Inflammatory macrophage treated with lipopolysaccharide for 4 hours (primary cell): ENCODE measurements at regions not wholly inside any gene's neighbourhood (a gene's known extent, or its start where the extent isn't known, plus 50 kb on each side); places are given as distances from the start of the nearest gene placed in this dataset.
A peak's percentile ranks its signal among the peaks of the same experiment; 100 is the strongest.
"Not testable (repeated sequence)": the region's sequence is repeated elsewhere in the genome, so short reads cannot be mapped to it uniquely, and the experiment has no call there.

Source experiments
- DNase-seq: peaks from one replicate; pipeline ENCODE4 v3.0.0-alpha.2; 2020

DNA sequence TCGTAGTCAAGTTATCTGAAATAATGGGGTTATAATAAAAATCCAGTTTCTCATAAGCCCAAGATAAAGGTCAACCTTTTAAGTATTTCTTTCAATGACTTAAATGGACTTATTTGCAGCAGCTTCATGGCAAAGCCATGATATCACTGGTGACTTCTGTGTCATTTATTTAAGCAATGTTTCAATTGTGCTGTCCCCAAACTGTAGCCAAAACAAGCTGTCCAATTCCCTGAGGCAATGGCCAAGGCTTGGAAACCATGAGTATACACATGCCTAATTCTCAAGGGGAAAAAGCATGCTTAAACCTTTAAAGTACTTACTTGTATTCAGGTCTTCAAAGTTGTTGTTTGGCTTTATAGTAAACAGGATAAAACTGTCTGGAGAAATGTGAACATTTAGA lies 376.4 kb upstream of the TNC start:
- no peak for DNase-seq

DNA sequence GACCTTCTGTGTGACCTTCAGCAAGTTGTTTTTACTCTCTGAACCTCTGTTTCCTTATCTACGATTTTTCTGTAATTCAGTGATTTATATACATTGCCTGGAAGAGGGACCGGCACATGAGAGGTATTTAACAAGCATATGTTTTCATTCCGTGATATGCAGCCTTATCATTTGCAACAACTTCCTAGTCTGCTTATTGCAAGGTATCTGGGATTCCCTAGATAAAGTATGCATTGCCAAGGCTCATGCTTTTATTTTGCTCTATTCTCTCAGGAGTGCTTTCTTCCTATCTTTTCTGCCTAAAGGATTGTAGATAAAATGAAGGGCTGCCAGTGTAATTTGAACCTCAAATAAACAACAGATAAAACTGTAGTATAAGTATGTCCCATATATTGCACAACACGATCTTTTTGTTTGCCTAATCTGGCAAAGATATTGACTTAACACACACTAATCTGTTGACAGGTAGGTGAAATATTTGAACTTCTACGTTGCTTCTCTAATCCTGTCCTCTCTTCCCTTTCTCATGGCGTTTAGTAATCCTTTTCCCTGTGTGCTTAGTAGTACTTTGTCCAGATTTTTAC lies 377.2 kb upstream of the TNC start:
- no peak for DNase-seq

DNA sequence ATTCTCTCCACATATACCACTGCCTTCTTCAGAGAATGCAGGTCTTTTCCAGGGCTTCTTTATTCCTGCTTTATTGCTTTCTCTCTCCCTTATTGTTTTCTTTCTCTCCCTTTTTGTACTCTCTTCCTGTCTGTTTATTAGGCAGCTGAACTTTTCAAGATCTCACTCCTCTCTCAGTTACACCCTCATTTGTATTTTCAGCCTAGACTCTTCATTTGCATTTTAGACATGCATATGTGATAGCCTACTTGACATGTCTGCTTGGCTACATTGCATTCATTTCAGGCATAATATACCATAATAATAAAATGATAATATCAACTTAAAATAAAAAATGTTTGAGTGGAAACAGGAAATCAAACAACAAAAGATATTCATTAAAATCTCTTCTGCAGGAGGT lies 377.9 kb upstream of the TNC start:
- DNase-seq, result no peak

DNA sequence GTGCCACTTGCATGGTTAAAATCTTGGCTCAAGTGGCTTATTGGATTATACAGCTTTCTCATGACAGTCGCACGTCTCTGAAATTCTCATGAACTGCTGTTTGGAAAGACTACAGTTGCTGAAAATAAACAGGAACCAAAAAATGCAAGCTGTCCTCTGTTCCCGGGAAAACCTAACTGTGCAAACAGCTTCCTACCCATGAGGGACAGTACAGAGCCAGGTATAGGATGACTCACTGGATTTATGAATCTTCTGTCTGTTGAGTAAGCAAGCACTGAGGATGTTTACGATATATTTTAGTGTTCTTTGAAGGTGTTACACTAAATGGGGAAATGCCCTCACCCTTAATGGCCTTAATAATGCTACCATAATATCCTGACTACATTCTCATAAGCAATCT lies 380.3 kb upstream of the TNC start:
- DNase-seq, result no peak

DNA sequence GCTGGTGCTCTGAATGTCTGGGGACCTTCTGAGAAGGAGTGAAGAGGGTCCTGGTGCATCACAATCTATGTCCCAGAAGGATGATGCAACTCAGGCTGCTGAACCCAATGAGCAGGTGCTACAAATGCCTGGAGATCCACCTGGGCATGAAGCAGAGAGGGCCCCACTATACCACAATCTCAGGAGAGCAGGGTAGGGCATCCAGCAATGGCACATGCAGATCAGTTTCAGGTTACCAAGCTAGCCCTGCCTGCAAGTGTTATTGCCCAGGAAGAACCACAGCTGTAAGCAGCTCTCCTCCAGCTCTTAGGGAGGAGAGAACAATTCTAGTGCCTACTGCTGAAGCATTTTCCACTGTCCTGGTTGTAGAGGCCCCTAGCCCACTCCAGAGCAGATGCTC lies 389.2 kb upstream of the TNC start:
- no peak for DNase-seq

DNA sequence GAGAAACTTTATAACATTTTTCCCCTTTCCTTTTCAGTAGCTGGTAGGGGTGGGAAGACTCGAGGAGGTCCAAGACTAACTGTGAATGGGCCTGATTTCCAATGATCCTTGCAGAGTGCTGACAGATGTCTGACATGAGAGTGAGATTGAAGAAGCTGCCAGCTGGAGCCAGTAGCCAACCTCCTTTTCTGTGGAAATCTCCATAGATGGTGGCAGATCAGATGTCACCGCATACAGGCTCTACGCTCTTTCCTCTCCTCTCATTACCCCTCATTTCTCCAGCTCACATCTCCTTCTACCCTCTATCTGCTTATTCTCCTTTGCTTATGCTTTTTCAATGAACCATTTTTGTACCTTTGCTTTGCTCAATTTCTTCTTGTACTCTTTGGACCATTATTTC lies 395.2 kb upstream of the TNC start:
- no peak for DNase-seq

DNA sequence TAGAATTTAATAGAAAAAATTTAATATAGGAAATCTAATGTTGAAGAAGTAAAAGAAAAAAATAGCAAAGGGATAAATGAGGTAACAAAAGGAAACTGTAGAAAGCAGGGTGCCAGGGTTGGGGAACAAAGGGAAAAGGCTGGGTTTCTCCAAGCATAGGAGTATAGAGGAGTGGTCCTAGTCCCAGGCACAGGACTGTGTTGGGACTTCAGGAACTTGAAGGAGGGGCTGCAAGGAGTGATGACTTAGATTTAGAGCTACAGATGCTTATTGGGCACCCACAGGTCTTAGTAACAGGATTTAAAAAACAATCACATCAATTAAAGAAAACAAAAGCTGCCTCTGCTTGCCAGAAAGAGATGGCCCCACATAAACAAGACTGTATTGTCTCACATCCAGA lies 396.5 kb upstream of the TNC start:
- DNase-seq, result no peak

DNA sequence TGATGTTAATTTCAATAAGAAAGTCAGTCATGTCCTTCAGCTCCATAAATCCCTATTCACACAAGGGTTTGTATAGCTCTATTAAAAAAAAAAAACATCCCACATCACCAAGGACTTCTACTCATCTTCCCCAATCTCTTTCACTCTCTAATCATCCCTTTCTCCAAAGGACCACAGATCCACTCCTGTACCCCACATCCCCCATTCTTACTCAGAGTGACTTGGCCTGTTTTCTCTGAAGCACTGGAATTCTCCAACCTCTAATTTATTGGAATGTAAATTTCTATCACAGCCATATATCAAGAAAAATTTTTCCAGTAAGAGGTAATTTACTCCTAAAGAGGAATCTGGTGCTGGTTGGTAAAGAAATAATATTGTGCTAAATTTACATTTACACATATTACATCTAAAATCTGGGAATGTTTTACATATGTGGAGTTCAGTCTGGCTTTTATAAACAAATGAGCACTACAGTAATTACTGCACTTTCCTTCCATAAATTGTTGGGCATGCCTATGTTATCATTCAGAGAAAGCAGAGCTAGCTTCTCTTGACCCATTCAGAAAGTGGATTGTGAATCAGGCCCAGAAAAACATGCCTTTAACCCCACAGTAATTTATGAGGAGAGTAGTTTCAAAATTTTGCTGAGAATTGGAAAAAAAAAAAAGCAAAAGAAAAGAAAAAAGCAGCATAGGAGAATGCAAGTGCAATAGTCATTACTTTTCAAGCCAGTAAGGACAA lies 399.5 kb upstream of the TNC start:
- no peak for DNase-seq

DNA sequence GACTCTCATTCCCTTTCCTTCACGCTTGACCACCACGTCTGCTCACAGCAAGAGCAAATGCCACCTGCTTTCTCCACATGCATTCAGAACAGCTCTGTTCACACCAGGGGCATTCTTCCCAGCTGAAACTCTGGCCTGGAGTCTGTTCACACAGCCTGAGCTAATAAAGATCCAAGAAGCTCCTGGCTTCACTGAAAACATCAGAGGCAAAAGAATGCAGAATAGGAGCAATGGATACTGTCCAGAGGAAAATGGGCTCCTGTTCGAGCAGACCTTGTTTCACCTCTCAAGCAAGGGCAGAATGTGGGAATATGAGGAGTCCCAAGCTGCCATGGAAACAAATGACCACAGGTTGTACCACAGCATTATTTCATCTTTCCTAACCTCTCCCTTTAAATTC lies 402.7 kb upstream of the TNC start:
- DNase-seq, result no peak

DNA sequence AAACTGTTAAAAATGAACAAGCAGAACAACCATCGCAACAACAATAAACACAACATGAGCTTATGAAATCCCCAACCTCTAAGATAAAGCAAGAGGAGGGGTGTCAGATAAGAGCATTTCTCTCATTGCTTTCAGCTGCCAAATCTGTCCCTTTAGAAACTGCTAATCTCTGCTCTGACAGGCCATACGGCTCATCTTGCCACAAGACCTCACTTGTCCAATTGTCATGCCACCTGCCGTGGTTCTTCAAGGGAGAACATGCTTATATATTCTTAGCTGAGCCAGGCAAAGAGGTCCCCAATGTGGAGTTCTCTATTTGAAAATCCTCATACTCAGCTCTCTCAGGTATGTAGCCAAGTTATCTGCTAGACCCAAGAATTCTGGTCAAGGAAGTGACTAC lies 405.0 kb upstream of the TNC start:
- DNase-seq, result no peak

DNA sequence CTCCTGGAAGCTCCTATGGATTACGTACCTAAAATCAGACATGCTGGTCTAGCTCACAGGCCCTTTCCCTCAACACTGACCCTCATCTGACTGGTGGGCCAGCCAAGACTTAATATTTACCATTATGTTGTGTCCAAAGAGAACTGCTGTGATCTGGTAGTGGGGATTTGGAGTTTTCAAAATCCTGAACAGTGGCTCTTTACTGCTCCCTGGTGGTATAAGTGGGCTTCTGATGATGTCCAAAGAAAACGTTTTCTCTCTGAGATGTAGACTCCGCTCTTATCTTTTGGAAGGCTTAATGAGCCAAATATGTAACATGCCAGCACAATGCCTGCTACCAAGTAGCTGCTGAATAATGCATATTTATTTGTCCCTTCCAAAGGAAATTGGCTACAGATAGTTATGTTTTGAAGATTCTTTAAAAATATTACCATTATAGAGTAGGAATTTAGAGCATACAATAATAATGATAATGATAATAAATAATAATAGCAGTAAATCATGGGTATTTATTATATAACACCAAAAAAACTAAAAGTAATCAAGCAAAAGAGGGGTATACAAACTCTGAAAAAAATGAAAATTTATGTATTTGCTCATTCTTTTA lies 406.6 kb upstream of the TNC start:
- DNase-seq, result peak; percentile 45

DNA sequence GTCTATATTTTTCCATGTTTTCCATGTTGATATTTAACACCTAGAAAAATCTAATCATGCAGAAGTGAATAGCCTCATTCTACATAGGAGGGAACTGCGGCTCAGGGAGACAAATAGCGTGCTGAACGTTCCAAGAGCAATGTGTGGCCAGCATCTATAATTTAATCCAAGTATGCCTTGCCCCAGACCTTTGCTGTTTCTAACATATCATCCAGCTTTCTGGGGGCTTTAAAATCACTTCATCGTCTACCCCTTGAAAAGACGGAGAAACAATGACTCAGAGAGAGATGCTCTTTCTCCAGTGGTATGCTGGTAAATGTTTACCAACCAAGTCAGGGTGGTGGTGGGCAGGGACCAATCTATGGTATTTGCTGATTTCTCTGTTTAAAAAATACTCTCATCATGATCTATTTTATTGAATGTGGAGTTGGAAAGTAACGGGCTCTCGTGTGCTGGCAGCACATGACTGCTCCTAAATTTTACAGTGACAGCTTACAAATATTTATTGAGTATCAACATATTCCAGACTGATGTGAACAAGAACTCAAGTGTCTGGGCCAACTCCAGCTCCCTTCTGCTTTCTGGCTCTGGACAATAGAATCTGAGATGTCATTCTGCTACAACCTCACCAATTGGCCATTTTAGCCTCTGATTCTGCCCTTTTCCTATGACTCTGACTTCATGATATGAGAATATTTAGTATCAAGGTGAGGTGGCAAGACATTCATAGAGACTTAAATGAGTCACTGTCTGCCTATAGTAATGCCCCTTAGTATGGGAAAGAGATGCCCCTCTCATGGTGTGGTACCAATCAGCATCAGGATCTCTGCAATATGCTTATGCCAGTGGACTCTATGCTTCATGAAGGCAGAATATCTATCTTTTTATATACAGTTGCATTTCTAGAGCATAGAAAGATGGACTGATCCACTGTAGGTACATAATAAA lies 407.4 kb upstream of the TNC start:
- no peak for DNase-seq

DNA sequence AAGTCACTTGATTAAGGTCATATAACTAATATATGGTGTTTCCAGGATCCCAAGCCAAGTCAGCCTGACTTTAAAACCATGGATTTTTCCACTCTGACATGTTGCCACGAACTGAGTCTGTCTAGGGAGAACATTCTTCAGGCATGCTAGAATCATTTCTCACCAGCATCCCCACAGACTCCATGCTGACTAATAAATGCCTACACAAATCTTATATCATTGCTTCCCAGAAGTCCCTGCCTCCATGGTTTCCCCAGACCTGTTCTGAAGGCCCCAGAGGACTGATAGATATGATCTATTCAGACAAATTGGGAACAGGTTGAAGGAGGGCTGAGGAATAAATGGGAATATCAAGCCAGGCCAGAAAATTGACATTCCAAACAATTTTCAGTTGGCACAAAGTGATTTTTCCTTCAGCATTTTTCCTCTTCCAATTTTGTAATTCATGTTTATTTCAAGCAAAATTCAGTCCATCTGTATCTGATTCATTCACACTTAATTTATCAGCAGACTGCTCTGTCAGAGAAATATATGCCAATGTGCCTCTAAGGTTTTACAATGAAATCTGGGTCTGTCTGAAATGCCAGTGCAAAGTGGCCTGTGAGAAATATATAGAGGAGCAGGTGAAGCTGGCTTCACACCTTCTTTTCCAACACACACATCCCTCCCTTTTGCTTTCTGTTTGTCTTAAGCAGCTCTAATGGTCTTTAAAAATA lies 413.6 kb upstream of the TNC start:
- no peak for DNase-seq

DNA sequence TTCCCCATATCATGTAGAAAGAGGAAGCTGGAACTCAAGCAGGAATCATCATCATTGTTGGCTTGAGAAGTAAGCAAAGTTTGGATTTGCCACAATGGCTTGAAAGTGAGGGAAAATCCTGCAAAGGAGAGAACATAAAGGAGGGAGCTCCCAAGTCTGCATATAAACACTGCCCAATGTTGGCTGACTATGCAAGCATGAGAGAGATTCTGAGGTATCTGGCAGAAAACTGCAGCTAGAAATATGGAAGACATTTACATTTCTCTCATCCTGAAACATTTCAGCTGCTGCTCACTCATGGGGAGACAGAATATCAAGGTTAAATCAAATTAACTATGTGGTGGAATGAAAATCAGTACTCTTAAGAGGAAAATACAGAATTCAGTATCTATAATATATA lies 415.6 kb upstream of the TNC start:
- no peak for DNase-seq

DNA sequence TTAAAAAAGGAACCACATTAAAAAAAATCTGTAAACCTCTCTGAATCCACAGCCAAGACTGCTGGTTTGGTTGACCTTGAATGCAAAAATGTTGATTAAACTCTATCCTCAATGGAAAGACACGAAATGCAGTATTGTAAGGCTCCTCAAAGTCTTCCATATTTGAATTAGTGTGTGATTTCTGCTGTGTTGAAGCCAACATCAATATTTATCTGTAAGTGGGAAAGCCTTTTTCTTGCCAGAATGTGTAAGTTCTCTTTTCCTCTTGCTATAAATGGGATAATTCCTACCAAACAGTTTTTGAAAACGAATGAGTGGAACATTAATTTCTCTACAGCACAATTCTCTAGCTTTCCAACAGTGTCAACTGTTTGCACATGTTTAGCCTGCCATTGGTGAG lies 422.1 kb upstream of the TNC start:
- no peak for DNase-seq

DNA sequence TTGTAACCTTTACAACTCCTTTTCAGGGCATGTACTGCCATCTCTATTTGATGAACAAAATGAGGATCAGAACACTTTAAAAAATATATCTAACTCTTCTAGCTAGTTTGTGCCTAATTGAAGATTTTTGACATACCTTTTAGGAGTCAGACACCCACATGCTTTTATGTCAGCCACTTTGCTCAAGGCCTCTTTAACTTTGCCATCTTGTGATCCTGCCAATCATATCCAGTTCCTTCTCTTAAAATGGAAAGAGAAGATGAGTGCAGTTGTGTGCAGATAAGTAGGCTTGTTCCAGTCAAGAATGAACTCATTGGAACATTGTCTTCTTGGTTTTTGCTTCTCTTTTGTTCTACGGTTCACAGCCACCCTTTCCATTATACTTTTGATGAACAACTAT lies 425.6 kb upstream of the TNC start:
- DNase-seq, result no peak

DNA sequence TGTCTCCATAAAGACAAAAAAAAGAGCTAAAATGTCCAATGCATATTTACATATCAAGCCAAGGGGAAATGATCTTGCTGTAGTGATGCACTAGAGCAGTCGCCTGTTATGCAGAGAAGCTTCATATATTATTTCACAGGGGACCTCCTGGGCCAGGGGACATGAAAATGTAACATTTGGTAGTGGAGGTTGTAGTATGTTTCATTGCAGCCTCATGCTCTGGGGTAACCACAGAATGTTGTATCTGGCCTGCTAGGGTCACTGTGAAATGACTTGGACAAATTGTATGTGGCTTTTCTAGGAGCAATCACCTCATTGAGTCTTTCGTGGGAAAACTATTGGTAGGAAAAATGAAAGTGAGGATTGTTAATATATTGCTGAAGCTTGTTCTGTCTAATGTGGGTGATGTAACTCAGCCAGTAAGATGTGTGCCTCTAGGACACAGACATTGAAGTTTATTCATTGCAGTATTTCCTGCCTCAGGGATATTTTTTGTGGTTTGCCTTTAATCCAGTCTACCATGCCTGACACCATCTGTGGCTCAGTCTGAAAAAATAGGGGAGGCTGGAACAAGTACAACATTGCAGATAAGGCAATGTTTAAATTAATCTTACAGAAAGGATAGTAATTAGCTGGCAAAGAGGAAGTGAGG lies 430.8 kb upstream of the TNC start:
- DNase-seq, result no peak

DNA sequence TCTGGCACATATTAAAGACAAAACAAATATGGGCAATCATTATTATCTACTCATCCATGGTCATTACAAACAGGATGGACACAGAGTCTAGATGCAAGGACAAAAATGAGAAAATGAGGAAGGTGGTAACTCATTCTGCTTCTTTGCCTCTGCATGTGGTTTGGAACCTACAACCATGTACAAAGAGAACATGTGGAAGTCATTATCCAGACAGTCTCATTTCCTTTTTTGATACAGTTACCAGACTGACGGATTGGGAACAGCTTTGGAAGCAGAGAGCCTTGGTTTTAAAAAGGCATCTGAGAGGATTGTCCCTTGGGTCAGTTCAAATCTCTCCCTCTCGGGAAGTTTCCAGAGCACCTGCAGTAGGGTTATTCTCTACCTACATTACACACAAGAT lies 433.4 kb upstream of the TNC start:
- no peak for DNase-seq

DNA sequence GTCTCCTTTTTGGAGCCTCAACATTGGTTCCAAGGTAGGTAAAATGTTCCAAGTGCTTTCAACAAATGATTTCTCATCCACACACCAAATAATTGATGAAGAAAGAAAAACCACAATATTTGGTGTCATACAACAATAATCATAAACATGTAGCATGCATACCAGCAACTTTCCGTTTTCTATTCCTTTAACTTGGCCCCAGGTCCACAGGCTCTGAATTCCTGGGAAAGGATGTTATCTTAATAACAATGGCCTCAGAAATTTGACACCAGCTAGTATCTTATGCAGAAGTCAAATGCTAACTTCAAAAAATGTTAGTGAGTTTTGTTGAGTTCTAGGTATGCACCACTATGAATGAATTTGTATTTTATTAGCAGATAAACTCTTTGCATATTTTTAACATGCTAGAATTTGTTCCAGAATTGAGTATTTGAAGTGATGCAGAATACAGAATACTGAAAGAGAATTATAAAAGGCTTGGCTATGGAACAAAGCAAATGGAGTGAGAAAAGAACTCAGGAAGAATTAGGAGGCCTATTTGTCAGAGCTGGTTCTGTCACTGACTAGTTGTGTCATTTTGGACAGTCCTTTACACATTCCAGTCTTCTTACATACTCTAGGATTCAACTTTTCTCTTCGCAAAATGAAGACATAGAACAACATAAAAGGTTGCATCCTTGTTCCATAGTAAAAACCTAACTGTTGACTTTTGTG lies 435.3 kb upstream of the TNC start:
- DNase-seq, result no peak

DNA sequence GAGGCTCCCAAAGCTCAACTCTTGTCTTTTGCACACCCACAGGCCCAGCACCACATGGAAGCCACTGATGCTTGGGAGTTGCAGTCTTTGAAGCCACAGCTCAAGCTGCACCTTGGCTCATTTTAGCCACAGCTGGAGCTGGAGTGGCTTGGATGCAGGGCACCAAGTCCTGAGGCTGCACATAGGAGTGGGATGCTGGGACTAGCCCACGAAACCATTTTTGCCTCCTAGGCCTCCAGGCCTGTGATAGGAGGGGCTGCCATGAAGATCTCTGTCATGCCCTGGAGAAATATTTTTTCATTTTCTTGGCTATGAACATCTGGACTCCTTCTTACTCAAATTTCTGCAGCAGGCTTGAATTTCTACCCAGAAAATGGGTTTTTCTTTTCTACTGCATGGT lies 438.5 kb upstream of the TNC start:
- no peak for DNase-seq

DNA sequence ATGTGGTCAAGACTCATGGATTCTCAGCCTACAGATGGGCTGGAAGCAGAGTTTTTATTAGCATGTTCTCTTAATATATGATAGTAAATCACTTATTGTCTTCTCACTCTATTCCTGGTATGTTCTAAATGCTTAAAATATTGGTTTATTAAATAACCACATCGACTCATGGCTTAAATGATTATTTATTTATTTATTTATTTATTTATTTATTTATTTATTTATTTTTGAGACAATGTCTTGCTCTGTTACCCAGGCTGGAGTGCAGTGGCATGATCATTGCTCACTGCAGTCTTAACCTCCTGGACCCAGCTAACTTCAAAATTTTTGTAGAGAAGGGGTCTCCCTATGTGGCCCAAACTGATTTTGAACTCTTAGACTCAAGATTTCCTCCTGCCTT lies 457.2 kb upstream of the TNC start:
- no peak for DNase-seq

DNA sequence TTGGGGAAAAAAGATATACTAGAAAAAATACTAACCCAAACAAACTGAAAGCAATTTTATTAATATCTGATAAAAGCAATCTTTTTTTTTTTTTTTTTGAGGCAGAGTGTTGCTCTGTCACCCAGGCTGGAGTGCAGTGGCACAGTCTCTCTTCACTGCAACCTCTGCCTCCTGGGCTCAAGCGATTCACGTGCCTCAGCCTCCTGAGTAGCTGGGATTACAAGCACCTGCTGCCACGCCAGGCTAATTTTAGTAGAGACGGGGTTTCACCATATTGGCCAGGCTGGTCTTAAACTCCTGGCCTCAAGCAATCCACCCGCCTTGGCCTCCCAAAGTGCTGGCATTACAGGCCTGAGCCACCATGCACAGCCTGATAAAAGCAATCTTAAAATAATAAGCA lies 467.5 kb upstream of the TNC start:
- DNase-seq, result not testable (repeated sequence)
